Hematopoietic multipotent progenitor cell treated with erythropoietin and hydrocortisone succinate and interleukin-3 and kit ligand, for 8 days (in vitro differentiated cells): ENCODE measurements at regions not wholly inside any gene's neighbourhood (a gene's known extent, or its start where the extent isn't known, plus 50 kb on each side); places are given as distances from the start of the nearest gene placed in this dataset.
"Not testable (repeated sequence)": the region's sequence is repeated elsewhere in the genome, so short reads cannot be mapped to it uniquely, and the experiment has no call there.

Source experiments
- DNase-seq: peaks from one replicate; pipeline ENCODE4 v3.0.0-alpha.2; 2015

- DNase-seq, result not testable (repeated sequence)
Measured at GRCh38 chr4:67412153-67412712, 133.1 kb downstream of the CENPC start.

DNA sequence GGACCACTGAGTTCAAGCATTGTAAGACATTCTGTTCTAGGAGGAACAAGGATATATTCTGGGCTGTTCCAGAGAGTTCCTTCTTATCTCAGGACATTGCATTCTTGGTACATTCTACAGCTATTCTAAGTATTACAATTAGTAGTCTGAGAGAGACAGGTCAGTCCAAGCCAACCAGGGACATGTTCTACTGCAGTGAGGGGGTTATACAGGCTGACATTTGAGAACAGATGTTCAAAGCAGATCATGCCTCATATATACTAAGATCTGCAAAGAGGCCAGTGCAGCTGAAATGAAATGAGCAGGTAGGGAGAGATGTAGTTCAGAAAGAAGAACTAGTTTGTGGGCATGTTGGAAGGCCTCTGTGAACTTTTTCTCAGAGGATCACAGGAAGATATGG lies 142.0 kb downstream of the CENPC start:
- DNase-seq, result no peak

DNA sequence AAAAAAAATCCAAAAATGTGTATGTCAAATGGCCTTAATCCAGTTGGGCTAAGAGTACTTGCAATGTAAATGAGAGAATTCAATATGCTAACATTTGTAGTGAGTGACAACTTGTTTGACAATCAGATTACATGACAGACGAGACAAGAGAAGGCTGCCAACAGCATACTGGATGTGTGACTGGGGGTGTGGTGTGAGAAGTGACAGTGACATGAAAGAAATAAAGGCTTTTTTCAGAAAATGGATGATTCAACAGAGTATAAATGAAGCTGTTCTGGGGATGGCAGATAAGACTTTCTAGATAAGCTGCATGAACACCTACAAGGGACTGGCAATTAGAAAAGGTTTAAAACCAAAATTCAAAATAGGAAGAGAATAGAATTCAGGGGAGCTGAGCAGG lies 143.4 kb downstream of the CENPC start:
- peak; percentile 44 for DNase-seq

GRCh38 chr4:67397931-67398330 lies 147.4 kb downstream of the CENPC start:
- DNase-seq, result no peak

DNA sequence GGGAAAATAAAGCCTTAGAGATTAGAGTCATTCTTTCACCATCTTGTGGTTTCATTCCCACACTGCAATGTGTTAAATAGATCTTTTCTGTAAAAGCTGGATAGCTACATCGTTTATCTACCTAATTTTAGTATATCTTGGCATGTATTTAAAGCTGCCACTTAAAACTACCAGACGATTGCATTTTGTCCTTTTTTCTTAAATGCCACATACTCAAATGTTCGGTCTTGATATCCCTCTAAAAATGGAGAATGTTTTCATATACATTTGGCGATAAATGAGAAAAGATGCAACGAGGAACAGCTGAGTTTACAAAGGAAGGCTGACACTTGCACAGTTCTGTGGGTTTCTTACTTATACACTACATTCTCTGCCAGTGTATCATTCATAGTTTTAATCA lies 148.3 kb downstream of the CENPC start:
- no peak for DNase-seq

DNA sequence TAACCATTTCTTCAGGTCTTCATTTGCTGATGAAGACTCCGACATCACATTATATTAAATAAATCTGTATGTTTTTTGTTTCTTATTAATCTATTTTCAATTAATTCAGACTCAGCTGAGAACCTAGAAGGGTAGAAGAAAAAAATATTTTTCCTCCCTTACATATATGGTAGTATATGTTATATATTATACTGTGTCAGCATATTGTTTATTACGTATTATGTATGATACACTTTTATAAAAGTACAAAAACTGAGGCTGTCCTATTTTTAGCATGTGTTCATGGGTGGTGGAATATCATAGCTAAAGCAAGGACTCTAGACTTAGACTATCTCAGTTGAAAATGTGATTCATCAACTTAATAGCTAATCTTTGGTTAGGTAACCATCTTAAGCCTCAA lies 149.3 kb downstream of the CENPC start:
- no peak for DNase-seq

DNA sequence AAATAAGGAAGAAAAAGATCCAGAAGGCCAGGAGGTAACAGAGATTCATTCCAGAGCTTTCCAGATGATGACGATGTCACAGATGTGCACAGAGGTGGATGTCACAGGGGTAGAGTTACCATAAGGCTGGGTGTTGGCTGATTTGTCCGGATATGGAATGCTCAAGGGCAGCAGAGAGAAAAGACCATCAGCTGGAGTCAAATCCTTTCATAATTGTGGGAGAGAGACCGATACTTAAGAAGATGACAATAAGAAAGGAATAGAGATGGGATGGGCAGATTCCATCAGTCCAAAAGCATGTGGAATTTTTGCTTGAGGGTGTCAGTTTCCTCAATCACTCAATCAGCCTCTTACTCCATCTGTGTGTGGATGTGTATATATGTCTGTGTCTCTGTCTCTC lies 150.4 kb downstream of the CENPC start:
- no peak for DNase-seq

GRCh38 chr4:67393699-67394281 lies 151.5 kb downstream of the CENPC start:
- DNase-seq, result peak; percentile 74

GRCh38 chr4:67393007-67393406 lies 152.3 kb downstream of the CENPC start:
- no peak for DNase-seq

- not testable (repeated sequence) for DNase-seq
Measured at GRCh38 chr4:67381406-67381804, 163.9 kb downstream of the CENPC start.

DNA sequence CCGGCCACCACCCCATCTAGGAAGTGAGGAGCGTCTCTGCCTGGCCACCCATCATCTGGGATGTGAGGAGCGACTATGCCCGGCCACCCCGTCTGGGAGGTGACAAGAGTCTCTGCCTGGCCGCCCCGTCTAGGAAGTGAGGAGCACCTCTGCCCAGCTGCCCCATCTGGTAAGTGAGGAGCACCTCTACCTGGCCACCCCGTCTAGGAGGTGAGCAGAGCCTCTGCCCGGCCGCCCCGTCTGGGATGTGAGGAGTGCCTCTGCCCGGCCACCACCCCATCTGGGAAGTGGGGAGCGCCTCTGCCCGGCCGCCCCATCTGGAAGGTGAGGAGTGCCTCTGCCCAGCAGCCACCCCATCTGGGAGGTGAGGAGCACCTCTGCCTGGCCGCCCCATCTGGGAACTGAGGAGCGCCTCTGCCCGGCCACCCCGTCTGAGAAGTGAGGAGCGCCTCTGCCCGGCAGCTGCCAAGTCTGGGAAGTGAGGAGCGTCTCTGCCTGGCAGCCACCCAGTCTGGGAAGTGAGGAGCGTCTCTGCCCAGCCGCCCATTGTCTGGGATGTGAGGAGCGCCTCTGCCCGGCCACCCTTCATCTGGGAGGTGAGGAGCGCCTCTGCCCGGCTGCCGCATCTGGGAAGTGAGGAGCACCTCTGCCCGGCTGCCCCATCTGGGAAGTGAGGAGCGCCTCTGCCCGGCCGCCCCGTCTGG lies 164.4 kb downstream of the CENPC start:
- DNase-seq, result not testable (repeated sequence)

DNA sequence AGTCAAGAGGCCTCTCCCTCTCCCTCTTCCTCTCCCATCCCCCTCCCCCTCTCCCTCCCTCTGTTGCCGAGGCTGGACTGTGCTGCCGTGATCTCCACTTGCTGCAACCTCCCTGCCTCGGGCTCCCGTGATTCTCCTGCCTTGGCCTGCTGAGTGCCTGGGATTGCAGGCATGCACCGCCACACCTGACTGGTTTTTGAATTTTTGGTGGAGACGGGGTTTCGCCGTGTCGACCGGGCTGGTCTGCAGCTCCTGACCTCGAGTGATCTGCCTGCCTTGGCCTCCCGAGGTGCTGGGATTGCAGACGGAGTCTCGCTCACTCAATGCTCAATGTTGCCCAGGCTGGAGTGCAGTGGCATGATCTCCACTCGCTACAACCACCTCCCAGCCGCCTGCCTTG lies 165.1 kb downstream of the CENPC start:
- DNase-seq, result no peak

- DNase-seq, result no peak
Measured at GRCh38 chr4:67375291-67375690, 170.0 kb downstream of the CENPC start.

GRCh38 chr4:67371615-67372014 lies 173.7 kb downstream of the CENPC start:
- DNase-seq, result no peak

GRCh38 chr4:67366311-67366861 lies 178.9 kb downstream of the CENPC start:
- DNase-seq, result peak; percentile 90

- peak; percentile 81 for DNase-seq
Measured at GRCh38 chr4:67365661-67366245, 179.6 kb downstream of the CENPC start.

- DNase-seq, result no peak
Measured at GRCh38 chr4:67355806-67356205, 189.5 kb downstream of the CENPC start.

DNA sequence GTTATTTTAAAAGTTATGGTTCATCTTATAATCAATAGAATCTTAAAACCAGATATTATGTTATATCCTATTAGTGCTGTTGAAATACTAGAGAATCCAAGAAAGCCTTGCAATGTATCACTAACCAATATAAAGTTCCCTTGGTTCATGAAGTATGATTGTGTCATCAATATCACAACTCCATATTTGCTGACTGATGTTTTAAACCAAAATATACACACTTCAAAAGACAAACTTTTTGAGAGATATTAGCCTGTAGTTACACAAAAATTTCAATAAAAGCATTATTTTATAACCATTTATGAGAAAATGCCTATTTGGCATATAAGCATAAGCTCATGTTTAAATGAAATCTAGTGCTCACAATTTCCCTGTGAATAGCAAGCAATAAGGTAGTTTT lies 198.6 kb downstream of the CENPC start:
- no peak for DNase-seq

DNA sequence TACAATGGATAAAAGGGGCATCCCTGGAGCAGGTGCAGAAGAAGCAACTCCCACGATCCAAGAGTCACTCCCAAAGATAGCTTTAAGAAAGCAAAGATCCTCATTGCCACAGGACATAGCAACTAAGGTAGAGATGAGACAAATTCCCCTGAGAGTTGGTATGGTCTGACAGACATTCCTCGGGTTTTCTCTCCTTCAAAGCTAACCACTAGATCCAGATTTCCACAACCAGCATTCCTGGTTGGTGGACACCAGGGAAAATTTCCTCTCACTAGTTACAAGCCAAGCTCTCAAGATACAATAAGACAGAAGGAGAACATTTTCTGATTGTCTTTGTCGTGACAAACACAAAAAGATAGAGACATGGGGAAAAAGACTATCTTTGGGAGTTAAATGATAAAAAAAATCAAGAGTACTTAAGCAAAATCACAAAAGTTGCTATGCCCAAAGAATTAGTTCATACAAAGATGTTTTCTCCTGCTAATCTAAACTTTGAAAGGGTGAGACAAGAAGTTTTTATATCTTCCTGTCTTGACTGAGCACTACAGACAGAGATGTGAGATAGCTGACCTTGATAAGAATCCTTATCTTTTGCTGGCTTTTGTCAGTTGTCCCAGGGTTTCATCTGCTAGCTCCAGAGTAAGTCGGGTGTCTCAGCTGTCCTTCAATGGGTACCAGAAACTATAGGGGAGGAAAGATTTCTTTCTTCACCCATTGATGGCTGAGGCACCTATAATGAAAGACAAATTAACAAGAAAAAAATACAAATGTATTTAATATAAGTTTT lies 200.5 kb downstream of the CENPC start:
- no peak for DNase-seq

DNA sequence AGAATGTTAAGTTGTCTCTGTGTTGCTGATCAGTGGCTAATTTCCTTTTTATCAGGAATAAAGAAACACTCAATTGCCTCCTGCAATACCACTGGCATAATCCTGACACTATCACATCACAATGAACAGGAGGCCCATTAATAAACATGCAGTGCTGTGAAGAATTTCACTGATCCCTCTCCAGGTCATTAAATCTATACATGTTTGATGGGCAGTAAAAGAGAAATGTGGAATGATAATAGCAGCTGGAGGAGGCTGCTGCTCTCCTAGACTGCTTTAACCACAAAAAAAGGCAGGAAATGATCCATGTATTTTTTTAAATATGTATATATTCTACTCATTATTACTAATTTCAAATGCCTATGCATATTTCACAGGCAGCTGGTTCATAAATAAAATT lies 202.1 kb downstream of the CENPC start:
- no peak for DNase-seq

DNA sequence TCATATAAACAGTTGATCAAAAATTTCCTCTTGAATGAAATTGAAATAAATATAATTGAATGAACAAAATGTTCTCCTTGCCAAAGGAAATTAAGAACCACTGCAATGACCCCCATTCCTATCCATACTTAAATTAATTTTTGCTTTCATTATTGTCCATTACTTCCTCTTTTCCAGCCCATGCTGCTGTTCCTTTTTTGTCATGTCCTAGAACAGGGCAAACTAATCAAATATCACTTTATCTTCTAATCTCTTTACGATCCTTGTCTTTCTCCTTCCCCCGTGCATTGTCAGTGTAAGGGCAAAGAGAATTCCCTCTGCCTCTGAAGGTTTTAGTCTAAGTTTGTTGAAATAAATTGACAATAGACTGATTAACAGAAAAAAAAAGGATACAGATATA lies 203.0 kb downstream of the CENPC start:
- DNase-seq, result no peak

DNA sequence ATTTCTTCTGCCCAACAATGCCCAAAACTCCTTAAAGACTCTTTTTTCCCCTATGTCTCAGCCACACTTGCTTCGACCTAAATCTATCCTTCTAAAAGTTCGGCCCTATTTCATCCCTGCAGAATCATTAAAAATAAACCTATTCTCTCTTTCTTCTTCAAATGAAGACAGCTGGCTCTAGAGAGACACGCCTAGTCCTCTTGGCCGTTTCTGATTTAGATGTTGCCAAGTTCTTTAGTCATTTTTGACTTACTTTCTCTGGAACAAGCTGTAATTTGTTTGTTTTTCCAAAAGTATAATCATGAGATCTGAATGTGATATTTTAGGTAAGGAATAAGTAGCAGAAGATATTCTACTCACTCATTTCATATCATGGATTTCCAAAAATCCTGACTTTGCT lies 211.6 kb downstream of the CENPC start:
- no peak for DNase-seq

GRCh38 chr4:67332627-67333026 lies 212.7 kb downstream of the CENPC start:
- peak; percentile 46 for DNase-seq
